ENCODE measurements at regions not wholly inside any gene's neighbourhood (a gene's known extent, or its start where the extent isn't known, plus 50 kb on each side); places are given as distances from the start of the nearest gene placed in this dataset.

DNA sequence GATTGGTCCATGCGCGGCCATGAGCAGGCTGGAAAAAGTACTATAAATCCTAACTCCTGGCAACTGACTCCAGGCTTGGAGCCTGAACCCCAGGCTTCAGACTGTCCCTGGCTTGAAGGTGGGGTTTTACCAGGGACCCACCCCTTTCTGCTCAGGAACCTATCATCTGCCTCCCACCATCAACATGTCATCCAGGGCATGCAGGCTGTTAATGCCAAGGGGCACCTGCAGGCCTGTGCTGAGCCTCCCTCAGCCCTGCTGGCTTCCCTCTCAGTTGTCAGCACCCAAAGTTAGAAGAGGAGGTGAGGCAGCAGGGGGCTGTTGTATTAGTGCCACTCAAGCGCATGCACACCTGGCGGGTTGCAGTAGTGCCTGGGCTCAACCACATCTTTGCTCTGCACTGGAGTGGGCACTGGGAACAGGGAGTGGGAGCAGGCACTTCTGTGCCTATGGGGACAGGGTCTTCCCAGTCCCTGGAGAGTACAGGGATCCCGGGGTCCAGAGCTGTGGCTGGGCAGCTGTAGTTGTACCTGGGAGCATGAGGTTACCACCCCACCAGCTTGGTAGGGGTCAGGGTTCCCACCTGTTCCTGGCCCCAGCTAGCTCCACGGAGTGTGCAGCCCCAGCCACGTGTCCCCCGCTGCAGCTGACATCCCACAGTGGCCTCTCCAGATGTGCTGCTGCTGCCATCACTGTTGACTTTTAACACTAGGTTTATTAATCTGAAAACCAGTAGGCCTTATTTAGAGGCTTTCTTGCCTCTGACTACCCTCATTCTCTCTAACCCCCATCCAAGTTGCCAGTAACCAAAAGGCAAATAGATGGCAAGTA, 306.2 kb upstream of the RIOK2 start:
- TF ChIP-seq EZH2 (IDR thresholded peaks at IDR 0.05; ENCODE audit: insufficient read depth, poor library complexity, severe bottlenecking) (no peak), EZH2phosphoT487 (IDR thresholded peaks at IDR 0.05; ENCODE audit: insufficient read depth, low read depth) (no peak)

All from GM23248 (cell line).